Mammary epithelial cell (primary cell): ENCODE measurements at regions not wholly inside any gene's neighbourhood (a gene's known extent, or its start where the extent isn't known, plus 50 kb on each side); places are given as distances from the start of the nearest gene placed in this dataset.

Source experiments
- CTCF ChIP-seq, 2 donors: IDR thresholded peaks in 1 of 2; conservative IDR thresholded peaks in 1 of 2; 2 replicates each; pipeline ENCODE4 v1.5.1; 2011 to 2012; ENCODE audit warnings: inconsistent platforms in 2 of 2, low read length in 2 of 2, mild to moderate bottlenecking in 2 of 2, control low read depth in 1 of 2, low read depth in 1 of 2; ENCODE audit not compliant: insufficient read depth in 1 of 2; ENCODE audit errors: extremely low read depth in 1 of 2
- EZH2 ChIP-seq: IDR thresholded peaks from 2 replicates; pipeline ENCODE4 v1.6.1; 2012; ENCODE audit warnings: low read length, inconsistent platforms, borderline replicate concordance

GRCh38 chr3:76369170-76369569, 583.8 kb upstream of the ZNF717 start:
- peak in 1 of 2 donors; percentile 16 for TF ChIP-seq CTCF (conservative IDR thresholded peaks at IDR 0.05 in 1 of 2, IDR thresholded peaks at IDR 0.05 in 1 of 2; ENCODE audit: extremely low read depth in 1 of 2, insufficient read depth in 1 of 2, low read depth in 1 of 2, low read length in 2 of 2)
- TF ChIP-seq EZH2: no peak
